ENCODE measurements at regions not wholly inside any gene's neighbourhood (a gene's known extent, or its start where the extent isn't known, plus 50 kb on each side); places are given as distances from the start of the nearest gene placed in this dataset.

DNA sequence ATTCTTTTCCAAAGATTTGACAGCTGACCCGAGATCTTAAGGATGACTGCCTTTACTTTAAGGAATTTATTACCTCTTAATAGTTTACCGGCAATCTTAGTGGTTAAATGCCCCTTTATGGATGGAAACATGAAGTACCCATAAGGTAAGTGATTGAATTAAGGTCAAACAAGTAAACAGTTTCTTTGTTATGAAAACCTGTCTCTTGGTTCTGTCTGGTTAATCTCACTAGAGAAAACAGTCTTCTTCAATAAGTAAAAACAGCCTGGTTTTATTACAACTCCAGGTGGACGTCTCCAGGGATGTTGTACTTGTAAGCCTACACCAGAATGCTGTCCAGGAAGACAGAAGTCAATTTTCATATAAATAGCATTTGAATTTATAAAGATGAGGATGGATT lies 161.8 kb upstream of the MTPN start:
- Histone ChIP-seq H3K9me3 (ENCODE audit: insufficient read depth, low read depth, low read length) (no peaks in the 10 kb centered on the region), H2AFZ (ENCODE audit: low read depth, low read length) (no peak overlapping the region), H3K4me3 (ENCODE audit: insufficient read depth, low read depth, low read length) (no peak overlapping the region), H3K9ac (ENCODE audit: low read length) (no peak overlapping the region), H3K27ac (ENCODE audit: low read depth, low read length) (no peak overlapping the region), H3K36me3 (ENCODE audit: insufficient read depth, low read length) (no peaks in the 10 kb centered on the region), H3K79me2 (ENCODE audit: insufficient read depth, low read length) (no peaks in the 10 kb centered on the region), H3K4me2 (ENCODE audit: low read length) (no peak overlapping the region), H3K4me1 (ENCODE audit: insufficient read depth, low read length) (peaks cover 4% of the 10 kb centered on the region), H3K27me3 (ENCODE audit: insufficient read depth, low read length) (no peaks in the 10 kb centered on the region), H4K20me1 (ENCODE audit: insufficient read depth, low read length) (no peaks in the 10 kb centered on the region)
- H3K4me3 Mint-ChIP-seq (ENCODE audit: unreplicated experiment) = no peak overlapping the region
- no peaks in the 10 kb centered on the region for H3K9me3 Mint-ChIP-seq (ENCODE audit: unreplicated experiment)
- no peak for TF ChIP-seq EZH2 (IDR thresholded peaks at IDR 0.05; ENCODE audit: insufficient read depth, low read length)
- H3K27ac Mint-ChIP-seq (ENCODE audit: unreplicated experiment) = no peak overlapping the region
- H3K27me3 Mint-ChIP-seq (ENCODE audit: low read depth, unreplicated experiment) = no peaks in the 10 kb centered on the region
- H3K4me1 Mint-ChIP-seq (ENCODE audit: low read depth, unreplicated experiment) = peaks cover 5% of the 10 kb centered on the region
- no peaks in the 10 kb centered on the region for H3K36me3 Mint-ChIP-seq (ENCODE audit: low read depth, unreplicated experiment)
- DNase-seq (ENCODE audit: low read depth) = no peak
- FAIRE-seq = no peak

- Histone ChIP-seq H3K27ac (ENCODE audit: low read depth, low read length) (no peak overlapping the region), H3K36me3 (ENCODE audit: insufficient read depth, low read length) (no peaks in the 10 kb centered on the region), H3K79me2 (ENCODE audit: insufficient read depth, low read length) (no peaks in the 10 kb centered on the region), H2AFZ (ENCODE audit: low read depth, low read length) (no peak overlapping the region), H3K4me3 (ENCODE audit: insufficient read depth, low read depth, low read length) (no peak overlapping the region), H3K27me3 (ENCODE audit: insufficient read depth, low read length) (no peaks in the 10 kb centered on the region), H3K4me1 (ENCODE audit: insufficient read depth, low read length) (peaks cover 4% of the 10 kb centered on the region), H3K9me3 (ENCODE audit: insufficient read depth, low read depth, low read length) (no peaks in the 10 kb centered on the region), H4K20me1 (ENCODE audit: insufficient read depth, low read length) (no peaks in the 10 kb centered on the region), H3K4me2 (ENCODE audit: low read length) (no peak overlapping the region), H3K9ac (ENCODE audit: low read length) (no peak overlapping the region)
- H3K27me3 Mint-ChIP-seq (ENCODE audit: low read depth, unreplicated experiment) = no peaks in the 10 kb centered on the region
- H3K9me3 Mint-ChIP-seq (ENCODE audit: unreplicated experiment) = no peaks in the 10 kb centered on the region
- H3K36me3 Mint-ChIP-seq (ENCODE audit: low read depth, unreplicated experiment) = no peaks in the 10 kb centered on the region
- no peak overlapping the region for H3K27ac Mint-ChIP-seq (ENCODE audit: unreplicated experiment)
- TF ChIP-seq EZH2 (IDR thresholded peaks at IDR 0.05; ENCODE audit: insufficient read depth, low read length) = no peak
- no peak for TF ChIP-seq CTCF (IDR thresholded peaks at IDR 0.05; ENCODE audit: insufficient read depth, low read depth, low read length)
- no peak for FAIRE-seq
- H3K4me3 Mint-ChIP-seq (ENCODE audit: unreplicated experiment) = no peak overlapping the region
- H3K4me1 Mint-ChIP-seq (ENCODE audit: low read depth, unreplicated experiment) = peaks cover 11% of the 10 kb centered on the region
- DNase-seq (ENCODE audit: low read depth) = no peak
Observed at GRCh38 chr7:136136906-136137454, 159.8 kb upstream of the MTPN start.

GRCh38 chr7:136134503-136134902 lies 157.3 kb upstream of the MTPN start:
- H3K27me3 ChIP-seq (ENCODE audit: insufficient read depth, low read length) = no peaks in the 10 kb centered on the region
- no peak overlapping the region for H3K4me3 ChIP-seq (ENCODE audit: insufficient read depth, low read depth, low read length)
- H4K20me1 ChIP-seq (ENCODE audit: insufficient read depth, low read length) = no peaks in the 10 kb centered on the region
- no peaks in the 10 kb centered on the region for H3K9me3 Mint-ChIP-seq (ENCODE audit: unreplicated experiment)
- DNase-seq (ENCODE audit: low read depth) = peak; percentile 32
- H3K27ac Mint-ChIP-seq (ENCODE audit: unreplicated experiment) = peak overlapping the region; percentile 83
- no peak overlapping the region for H3K9ac ChIP-seq (ENCODE audit: low read length)
- no peaks in the 10 kb centered on the region for H3K36me3 ChIP-seq (ENCODE audit: insufficient read depth, low read length)
- H3K9me3 ChIP-seq (ENCODE audit: insufficient read depth, low read depth, low read length) = no peaks in the 10 kb centered on the region
- peak overlapping the region; percentile 34 for H3K4me2 ChIP-seq (ENCODE audit: low read length)
- H3K4me1 Mint-ChIP-seq (ENCODE audit: low read depth, unreplicated experiment) = peaks cover 11% of the 10 kb centered on the region
- peaks cover 4% of the 10 kb centered on the region for H3K4me1 ChIP-seq (ENCODE audit: insufficient read depth, low read length)
- no peak for FAIRE-seq
- H3K36me3 Mint-ChIP-seq (ENCODE audit: low read depth, unreplicated experiment) = no peaks in the 10 kb centered on the region
- no peak overlapping the region for H2AFZ ChIP-seq (ENCODE audit: low read depth, low read length)
- no peak for TF ChIP-seq CTCF (IDR thresholded peaks at IDR 0.05; ENCODE audit: insufficient read depth, low read depth, low read length)
- no peak for TF ChIP-seq EZH2 (IDR thresholded peaks at IDR 0.05; ENCODE audit: insufficient read depth, low read length)
- no peak overlapping the region for H3K4me3 Mint-ChIP-seq (ENCODE audit: unreplicated experiment)
- H3K27ac ChIP-seq (ENCODE audit: low read depth, low read length) = peak overlapping the region; percentile 10
- H3K79me2 ChIP-seq (ENCODE audit: insufficient read depth, low read length) = no peaks in the 10 kb centered on the region
- no peaks in the 10 kb centered on the region for H3K27me3 Mint-ChIP-seq (ENCODE audit: low read depth, unreplicated experiment)
